Renal pelvis (tissue), 1 donor: ENCODE measurements at regions not wholly inside any gene's neighbourhood (a gene's known extent, or its start where the extent isn't known, plus 50 kb on each side); places are given as distances from the start of the nearest gene placed in this dataset.
A peak's percentile ranks its signal among the peaks of the same experiment; 100 is the strongest.

ENCODE experiments used
- DNase-seq: peaks from one replicate; pipeline ENCODE4 v3.0.0-alpha.2; 2013

DNA sequence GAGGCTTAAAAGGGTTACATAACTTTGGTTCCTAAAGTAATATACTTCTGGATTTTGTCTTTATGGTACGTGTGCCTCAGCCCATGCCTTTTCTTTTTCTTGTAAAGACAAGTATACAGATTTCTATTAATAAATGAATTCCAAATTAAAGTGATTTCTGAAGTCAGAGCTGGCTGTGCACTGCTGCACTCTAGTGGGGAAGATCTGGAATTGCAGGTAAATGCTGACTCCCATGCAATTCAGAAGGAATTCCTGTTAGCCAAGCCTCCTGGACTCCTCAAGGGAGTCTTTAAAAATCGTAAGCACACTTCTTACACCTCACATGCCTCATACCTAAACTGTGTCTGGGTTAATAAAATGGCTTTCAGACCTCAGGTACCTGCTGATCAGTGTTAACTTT is 118.4 kb upstream of the SLC7A1 start:
- no peak for DNase-seq

DNA sequence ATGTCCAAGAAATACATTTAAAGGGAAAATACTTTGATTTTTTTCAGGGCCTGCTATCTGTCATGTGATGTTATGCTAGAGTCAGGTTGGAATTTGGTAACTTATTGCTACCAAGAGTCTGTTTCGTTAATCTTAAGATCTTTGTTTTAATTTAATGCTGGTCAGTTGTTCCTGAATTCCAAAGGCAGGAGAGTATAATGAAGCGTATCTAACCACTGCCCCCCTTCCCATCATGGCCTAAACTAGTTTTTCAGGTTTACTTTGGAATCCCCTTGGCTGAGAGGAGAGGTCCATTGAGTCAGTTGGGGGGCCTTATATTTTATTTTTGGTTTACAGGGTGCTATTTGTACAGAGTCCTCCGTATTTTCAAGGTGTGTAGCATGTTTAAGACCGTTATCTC is 116.3 kb upstream of the SLC7A1 start:
- peak; percentile 52 for DNase-seq

DNA sequence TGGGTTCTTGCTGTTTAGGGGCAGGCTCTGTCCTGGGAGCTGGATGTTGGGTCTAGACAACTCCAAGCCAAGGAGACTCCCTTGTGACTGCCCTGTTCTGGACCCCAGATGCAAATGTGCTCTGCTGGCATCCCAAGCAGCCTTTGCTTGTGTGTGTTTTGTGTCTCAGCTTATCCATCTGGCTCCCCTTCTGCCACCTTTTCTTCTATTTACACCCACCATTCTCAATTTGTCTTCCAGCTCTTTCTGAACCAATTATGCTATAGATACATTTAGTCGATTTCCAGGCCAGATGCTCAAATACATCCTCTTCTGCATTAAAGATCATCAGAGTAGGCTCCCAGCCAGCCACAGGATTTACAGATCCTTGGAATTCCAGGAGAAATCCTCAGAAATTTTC is 115.0 kb upstream of the SLC7A1 start:
- no peak for DNase-seq

DNA sequence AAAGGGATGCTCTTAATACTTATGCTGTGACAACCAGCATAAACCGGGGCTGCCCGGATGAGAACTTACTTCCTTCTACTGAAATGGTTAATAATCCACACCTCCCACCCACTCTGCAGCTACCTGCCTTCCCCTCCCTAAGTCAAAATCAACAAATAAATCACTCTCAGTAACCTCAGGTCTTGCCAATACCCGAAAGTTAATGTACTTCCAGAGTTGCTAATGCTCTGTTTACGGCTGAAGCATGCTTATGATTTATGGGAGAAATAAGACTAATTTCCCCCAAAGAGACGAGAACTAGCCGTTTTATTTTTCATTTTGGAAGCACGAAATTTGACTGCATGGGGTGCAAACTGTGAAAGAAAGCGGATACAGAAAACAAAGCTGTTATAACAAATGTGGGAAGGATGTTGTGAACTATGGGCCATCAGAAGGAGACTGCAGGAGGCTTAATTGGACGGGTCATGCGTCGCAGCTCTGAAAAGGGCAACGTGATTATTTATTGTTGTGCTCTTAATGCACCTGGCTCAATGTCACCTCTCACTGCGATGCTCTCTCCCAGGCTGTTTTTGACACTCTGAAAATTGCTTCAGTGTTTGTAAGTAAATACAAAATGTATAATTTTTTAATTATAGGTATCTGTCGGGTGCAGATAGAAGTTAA is 114.0 kb upstream of the SLC7A1 start:
- DNase-seq: peak; percentile 23

DNA sequence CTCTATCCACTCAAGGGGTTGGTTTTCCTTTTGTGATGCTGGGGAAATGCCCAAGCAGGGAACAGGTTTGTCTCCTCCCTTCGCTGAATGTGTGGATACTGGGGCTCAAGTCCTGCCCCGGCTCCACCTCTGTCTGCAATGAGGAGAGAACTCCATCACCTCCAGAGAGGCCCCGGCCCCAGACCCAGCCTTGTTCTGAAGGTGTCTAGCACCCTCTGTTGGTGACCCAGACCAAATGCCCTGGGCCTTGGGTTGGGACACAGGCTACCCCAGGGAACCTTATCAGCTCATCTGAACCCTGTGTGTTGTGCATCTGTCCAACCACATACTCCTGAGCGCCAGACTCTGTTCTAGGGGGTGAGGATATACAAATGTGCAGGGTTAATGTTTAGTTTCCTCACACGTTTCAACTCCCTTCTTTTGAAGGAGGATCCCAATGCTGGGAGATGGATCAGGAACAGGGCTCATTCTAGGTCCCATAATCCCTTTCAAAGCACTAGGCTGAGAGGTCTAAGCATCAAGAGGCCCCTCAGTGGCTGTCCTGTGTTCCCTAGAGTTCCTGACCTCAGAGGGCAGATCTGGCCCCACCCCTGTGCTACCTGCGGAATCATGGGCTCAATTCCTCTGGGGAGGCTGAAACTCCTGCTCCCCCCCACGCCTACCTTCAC is 112.5 kb upstream of the SLC7A1 start:
- DNase-seq: no peak

DNA sequence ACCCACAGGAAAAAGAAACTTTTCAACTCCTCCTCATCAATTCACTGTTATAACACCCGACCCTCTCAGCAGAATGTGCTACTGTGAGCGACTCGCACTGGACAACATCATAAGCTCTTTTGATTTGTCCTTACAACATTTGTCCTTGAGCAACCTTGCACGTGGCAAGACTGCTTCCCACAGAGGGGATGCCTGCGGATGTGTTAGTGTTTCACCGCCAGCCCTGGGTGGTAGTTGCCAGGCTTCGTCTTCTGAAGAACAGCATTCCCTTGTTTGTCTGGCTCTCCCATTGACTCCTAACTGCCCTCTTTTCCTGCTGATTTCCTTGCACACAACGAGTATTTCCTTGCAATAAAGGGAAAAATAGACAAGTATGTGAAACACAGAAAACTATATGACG is 111.4 kb upstream of the SLC7A1 start:
- no peak for DNase-seq

DNA sequence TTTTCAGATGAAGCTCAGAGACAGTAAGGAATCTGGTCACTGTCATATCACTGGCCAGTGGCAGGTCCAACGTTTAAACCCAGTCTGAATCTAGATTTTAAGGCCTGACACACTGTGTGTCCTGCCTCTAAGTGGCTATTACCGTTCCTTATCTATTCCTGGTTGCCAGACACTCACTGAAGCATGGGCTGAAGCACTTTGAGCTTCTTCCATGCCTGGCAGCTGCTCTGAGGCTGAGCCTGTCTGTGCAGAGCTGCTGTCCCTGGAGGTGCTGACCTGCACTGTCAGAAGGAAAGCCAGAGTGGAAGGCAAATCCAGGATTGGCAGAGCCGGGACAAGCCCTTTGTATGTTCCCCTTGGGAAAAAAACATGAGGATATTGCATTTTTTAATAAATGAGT is 109.2 kb upstream of the SLC7A1 start:
- DNase-seq: no peak

DNA sequence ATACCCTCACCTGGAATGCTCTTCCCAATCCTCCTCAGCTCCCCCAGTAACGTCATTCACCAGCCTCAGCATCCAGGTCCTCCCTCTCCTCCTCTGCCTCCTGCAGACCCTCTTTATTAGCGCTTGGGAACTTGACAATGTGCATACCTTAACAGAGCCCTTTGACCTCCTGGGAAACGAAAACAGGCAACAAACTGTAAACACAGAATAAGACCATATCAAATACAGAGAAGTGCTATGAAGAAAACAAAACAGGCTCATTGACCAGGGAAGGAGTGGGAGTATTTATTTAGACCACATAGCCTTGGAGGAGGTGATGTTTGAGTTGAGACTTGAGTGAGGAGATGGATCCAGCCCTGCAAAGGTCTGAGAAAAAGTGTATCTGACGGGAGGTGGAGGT is 107.9 kb upstream of the SLC7A1 start:
- DNase-seq: no peak

DNA sequence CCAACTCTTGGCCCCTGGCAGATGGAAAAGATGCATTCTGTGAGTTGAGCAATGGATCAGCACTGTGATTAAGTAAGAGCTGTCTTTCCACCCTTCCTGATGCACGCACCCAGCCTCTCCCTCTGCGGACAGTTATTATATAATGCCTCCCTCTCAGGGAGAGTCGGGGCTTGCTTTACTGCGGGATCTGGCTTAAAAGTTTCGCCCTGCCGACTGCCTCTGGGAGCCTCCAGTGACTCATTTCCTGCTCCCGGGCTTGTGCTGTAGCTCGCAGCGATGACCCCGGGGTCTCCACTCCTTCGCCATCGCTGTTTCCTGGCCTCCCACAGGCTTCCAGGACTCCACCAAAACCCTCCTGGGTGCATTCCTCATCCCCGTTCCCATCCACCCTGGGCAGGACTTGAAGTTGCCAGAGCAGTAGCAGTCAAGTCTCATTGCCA is 107.4 kb upstream of the SLC7A1 start:
- DNase-seq: no peak

DNA sequence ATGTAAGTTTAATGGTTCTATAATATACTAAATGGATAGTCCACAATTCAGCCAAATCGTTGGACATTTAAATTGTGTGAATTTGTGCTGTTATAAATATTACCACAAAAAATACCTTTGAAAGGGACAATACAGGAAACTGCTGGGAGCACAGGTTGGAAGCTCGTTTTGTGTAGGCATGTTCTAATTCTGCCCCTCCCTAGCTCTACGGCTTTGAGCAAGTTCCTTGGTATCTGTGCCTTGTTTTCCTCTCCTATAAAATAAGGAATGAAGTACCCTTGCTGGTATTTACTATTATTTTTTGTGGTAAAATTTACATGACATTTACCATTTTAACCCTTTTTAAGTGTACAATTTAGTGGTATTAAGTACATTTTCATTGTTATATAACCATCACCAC is 102.6 kb upstream of the SLC7A1 start:
- no peak for DNase-seq

DNA sequence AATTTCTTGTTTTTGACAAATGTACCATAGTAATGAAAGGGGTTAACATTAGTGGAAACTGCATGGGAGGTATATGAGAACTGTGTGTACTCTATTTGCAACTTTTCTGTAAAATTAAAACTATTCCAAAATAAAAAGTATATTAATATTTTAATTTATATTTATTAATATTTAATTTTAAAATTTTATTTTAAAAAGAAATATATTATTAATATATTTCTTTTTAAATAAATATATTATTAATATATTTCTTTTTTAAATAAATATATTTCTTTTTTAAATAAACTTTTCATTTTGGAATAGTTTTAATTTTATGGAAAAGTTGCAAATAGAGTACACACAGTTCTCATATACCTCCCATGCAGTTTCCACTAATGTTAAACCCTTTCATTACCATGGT is 101.1 kb upstream of the SLC7A1 start:
- no peak for DNase-seq

DNA sequence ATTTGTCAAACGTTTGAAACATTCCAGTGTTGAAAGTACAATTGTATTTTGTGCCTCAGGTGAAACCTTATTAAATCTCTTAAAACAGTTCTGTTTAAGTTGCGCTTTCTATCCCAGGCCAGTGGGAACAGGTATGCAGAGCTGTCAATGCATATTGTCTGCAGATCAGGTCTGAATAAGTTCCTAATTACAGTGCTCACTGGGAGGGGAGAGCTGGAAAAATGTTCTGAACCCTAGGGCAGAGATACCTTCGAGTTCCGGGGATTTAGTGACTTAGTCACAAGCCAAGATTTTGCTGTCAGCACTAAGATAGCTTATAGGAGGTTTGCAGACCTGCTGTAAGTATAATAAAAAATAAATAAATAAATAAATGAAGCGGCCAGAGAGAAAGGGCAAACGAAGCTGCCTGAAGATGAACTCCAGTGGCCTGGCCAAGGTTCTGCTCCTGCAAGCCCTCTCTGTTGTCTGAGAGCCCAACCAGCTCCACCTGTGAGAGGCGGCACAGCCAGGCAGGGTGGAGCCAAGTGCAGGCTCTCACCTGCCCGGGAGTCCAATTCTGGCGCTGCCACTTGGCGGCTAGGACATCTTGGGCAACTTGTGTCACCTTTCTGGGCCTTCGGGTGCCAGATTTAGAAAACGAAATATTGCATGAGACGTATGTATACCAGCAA is 97.9 kb upstream of the SLC7A1 start:
- no peak for DNase-seq

DNA sequence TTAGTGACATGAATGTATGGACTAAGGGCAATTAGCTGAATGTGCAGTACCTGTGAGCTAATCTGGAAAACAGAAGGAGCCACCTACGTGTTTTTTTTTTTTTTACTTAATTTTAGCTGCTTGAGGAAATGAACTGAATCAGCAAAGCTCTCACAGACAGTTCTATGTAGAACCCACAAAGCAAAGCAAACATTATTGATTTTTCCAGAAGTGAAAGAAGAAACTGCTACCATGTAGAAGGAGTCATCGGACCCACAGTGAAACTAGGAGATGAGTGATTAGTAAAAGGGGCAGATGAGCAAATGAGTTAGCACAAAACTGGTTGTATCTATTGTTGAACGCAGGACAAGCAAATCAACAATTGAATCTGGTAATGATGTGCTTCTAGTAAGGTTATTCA is 94.1 kb upstream of the SLC7A1 start:
- no peak for DNase-seq

DNA sequence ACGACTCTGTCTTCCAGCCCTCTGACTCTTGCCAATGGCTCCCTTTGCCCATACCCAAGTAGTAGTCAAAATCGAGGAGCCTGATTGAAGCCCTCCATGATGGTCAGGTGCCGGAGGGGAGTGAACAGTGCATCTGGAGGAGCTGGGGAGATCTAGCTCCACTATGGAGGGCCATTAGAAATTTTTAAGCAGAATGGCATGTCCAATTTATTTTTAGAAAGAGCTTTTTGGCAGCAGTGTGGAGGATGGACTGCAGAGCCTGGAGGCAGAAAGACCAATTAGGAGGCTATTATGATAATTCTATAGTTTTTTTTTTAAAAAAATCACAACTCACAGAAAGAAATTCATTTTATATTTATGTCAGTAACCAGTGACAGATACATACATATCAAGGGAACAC is 92.7 kb upstream of the SLC7A1 start:
- no peak for DNase-seq

DNA sequence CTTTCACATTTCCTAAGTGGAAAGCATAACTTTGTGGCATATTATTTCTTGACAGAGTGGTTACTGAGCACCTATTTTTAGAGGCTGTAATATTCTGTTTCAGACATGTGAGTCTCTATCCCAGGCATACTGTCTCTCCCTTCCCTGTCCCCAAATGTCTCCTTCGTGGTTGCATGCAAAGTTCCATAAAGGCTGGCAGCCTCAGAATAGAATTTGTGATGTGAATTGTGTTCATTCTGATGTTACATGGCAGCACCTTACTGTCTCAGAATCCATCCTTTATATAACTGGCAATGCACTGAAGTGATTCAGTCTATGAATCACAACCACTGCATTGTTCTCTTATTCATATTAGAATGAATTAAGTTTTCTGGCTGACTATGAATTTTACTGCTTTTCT is 89.0 kb upstream of the SLC7A1 start:
- DNase-seq: no peak

DNA sequence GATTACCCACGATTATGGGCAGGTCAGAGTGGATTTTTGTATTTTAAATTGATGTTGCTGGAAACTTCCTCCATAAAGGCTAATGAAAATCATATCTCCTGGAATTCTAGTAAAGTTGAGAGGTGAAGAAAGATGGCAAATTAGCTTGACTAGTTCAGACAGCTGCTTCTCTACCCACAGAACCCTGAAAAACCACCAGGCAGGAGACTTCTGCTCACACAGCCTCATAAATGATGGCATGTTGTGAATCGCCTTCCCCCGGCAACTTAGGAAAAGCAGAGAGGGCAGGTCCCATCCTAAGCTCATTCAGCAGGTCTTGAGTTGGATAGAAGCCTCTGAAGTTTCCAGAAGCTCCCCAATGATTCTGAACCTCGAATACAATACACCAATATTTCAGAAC is 87.6 kb upstream of the SLC7A1 start:
- DNase-seq: no peak

DNA sequence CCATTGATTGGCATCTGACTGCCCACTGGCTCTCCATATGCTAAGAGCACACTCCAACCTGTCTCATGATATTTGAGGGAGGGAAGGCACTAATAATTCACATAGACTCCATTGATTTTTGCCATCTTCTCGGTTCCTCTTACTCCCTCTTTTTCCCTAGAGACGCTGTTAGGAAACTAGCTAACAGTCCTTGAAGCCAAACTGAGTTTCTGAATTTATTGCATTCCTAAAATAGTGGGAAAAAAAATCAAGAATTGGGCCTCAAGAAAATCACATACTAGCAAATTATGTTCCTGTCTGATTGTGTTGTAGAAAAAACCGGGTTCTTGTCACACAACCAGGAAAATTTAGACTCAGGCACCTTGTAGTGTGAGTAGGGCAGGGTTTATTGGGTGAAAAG is 86.4 kb upstream of the SLC7A1 start:
- no peak for DNase-seq

DNA sequence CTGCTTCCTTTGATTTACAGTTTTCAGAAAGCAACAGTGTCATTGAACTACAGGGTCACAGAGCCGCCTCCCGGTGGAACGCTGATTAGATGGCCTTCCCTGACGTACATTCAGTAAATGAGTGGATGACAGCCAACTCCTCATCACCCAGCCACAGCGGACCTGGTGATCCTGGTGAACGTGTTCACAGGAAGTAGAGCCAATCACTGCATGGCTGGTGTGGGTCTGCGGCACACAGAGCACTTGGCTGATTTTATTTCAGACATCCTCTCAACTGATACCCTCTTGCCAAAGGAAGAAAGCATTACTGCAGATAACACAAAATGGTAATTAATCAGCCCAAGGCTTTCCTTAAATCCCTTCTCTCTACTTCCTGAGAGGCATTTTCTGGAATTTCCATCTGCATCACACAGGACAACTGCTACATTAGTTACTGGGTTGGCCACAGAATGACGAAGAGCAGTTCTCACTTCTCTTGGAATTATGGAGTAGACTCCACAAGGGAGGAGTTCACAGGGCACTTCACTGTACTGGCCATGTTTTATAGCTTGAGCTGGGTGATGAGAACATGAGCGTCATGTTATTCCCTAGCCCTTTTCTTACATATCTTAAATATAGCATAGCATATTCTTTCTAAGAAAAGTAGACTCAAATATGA is 84.0 kb upstream of the SLC7A1 start:
- no peak for DNase-seq

DNA sequence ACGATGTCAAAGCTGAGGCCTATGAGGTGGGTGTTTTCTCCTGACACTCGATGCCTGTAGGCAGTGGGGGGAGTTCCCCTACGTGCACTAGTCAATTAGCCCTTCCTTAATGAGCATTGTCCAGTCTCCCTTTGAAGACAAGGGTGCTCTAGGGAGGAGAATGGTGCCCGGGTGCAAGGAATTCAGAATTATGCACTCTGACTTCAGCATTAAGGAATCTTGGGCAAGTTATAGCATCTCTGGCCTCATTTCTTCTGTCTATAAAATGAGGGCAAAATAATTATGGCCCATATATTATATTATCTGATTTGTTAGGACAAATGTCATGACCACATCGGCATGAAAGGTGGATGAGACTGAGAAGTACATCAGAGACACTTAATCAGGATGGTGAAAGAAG is 82.1 kb upstream of the SLC7A1 start:
- no peak for DNase-seq

DNA sequence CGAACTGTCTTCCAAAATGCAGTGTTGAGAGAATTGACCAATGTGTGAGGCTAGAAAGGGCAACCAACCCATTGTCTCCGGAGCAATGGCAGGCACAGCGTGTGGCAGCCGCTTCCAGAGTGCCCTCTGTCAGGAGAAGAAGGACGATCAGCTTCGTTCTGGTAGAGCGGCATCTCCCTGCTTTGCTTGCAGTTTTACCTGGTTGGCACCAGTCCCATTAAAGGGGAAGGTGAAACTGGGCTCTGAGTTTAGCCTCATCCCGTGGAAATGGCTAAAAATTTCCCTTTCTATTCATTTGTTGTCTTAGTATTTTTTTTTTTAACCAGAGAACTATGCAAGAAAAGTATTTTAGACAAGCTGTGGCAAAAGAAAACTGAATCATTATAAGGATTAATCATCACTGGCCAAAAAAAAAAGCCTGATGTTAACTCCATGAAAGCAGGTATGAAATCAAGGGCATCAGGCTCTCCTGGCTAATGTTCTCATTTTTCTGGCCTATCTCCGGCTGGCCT is 81.5 kb upstream of the SLC7A1 start:
- no peak for DNase-seq

DNA sequence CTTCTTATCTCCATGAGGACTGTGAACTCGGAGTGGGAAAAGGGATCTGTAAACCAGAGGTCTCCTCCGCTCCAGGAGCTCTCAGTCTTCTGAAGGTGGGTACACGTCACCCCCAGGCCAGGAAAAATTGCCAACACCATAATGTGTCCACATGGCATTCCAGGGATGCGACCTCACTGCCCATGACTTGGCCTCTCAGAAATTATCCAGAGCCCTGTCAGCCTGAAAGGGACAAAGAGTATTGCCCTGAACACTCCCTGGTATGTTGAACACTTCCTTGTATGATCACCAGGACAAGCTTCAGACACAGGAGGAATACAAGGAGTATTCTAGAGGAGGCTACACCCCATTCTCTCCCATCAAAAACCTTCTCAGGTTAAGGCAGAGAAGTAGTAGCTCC is 81.0 kb upstream of the SLC7A1 start:
- no peak for DNase-seq

DNA sequence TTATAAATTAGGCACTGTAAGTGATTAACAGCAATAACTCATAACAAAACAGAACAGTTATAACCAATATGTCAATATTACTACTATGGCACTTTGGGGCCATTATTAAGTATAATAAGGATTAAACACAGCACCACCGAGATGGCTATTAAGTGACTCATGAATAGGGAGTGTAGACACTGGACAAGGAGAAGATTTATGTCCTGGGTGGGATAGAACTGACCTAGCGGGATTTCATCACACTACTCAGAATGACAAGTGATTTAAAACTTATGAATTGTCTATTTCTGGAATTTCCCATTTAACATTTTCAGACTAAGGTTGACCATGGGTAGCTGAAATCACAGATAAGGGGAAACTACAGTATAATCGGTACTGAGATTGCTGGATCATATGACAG is 79.0 kb upstream of the SLC7A1 start:
- DNase-seq: no peak

DNA sequence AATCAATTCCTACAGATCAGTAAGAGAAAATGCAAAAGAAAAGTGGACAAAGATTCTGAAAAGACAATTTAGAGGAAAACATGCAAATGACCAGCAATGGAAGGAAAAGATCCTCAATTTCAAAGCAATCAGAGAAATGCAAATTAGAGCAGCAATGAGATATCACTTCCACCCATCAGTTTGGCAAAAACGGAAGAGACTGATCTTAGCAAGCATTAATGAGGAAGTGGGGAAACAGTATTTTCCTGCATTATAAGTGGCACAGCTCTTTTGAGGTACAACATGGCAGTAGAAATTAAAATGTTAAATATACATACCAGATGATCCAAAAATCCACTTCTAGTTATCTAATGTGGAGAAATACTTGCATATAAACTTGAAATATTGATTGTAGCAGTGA is 69.1 kb upstream of the SLC7A1 start:
- no peak for DNase-seq
